HEK293 (cell line): ENCODE measurements at regions not wholly inside any gene's neighbourhood (a gene's known extent, or its start where the extent isn't known, plus 50 kb on each side); places are given as distances from the start of the nearest gene placed in this dataset.

Source experiments
- CTCF ChIA-PET: fragments of 350-600 bp; formaldehyde crosslinking; extraction: SDS; loops from one replicate; lab custom pipeline; 2021; ENCODE audit warnings: antibody characterized with exemption; lab: Yijun Ruan, JAX
- POLR2A ChIA-PET: fragments of 300-600 bp; formaldehyde crosslinking; extraction: SDS; loops from one replicate; lab custom pipeline; 2020; ENCODE audit warnings: antibody characterized with exemption, inconsistent platforms; lab: Yijun Ruan, JAX
- H3K27ac ChIP-seq: fragments of 200-500 bp; sonication (Bioruptor generic); 2 replicates; pipeline ENCODE4 v1.5.1; 2014; ENCODE audit warnings: low read depth, low read length, control low read depth, inconsistent platforms; ENCODE audit errors: extremely low read depth
- H3K36me3 ChIP-seq, 2 experiments: fragments of 200-500 bp in 1 of 2; sonication (Bioruptor generic) in 1 of 2; 1 replicate in 1 of 2; 2 replicates in 1 of 2; pipeline ENCODE4 v1.5.1; 2014 to 2017; ENCODE audit warnings: inconsistent platforms in 2 of 2, low read length in 2 of 2; ENCODE audit not compliant: control insufficient read depth in 2 of 2, insufficient read depth in 1 of 2
- H3K4me1 ChIP-seq: fragments of 200-500 bp; sonication (Bioruptor generic); 2 replicates; pipeline ENCODE4 v1.5.1; 2014; ENCODE audit warnings: mild to moderate bottlenecking, low read length, inconsistent platforms; ENCODE audit not compliant: control insufficient read depth, insufficient read depth
- H3K4me3 ChIP-seq: 2 replicates; pipeline ENCODE4 v1.5.1; 2011; ENCODE audit warnings: low read depth, mild to moderate bottlenecking, control low read depth, low read length, moderate library complexity
- H3K9me3 ChIP-seq: fragments of 200-500 bp; sonication (Bioruptor generic); 2 replicates; pipeline ENCODE4 v1.5.1; 2014; ENCODE audit warnings: low read depth, low read length, inconsistent platforms; ENCODE audit not compliant: control insufficient read depth, insufficient read depth
- HOXA7 ChIP-seq: sonication (generic); formaldehyde crosslinking; IDR thresholded peaks from 2 replicates; pipeline ENCODE4 v1.8.1; 2022; ENCODE audit warnings: missing genetic modification reagents, borderline replicate concordance
- MEIS1 ChIP-seq: sonication (generic); formaldehyde crosslinking; IDR thresholded peaks from 2 replicates; pipeline ENCODE4 v1.8.1; 2022; ENCODE audit warnings: missing genetic modification reagents, mild to moderate bottlenecking, borderline replicate concordance
- PRDM10 ChIP-seq: fragments of 450-650 bp; formaldehyde crosslinking; IDR thresholded peaks from 2 replicates; pipeline ENCODE4 v1.5.1; 2016; ENCODE audit warnings: missing biosample characterization, missing genetic modification characterization
- ZNF112 ChIP-seq: fragments of 450-650 bp; formaldehyde crosslinking; IDR thresholded peaks from 2 replicates; pipeline ENCODE4 v1.5.0; 2017; ENCODE audit warnings: missing biosample characterization, missing genetic modification characterization
- ZNF114 ChIP-seq: fragments of 450-650 bp; formaldehyde crosslinking; IDR thresholded peaks from 2 replicates; pipeline ENCODE4 v1.5.0; 2017; ENCODE audit warnings: missing biosample characterization, missing genetic modification characterization
- ZNF280D ChIP-seq: fragments of 450-650 bp; formaldehyde crosslinking; IDR thresholded peaks from 2 replicates; pipeline ENCODE4 v1.5.1; 2016; ENCODE audit warnings: missing biosample characterization, missing genetic modification characterization
- ZNF335 ChIP-seq: fragments of 450-650 bp; formaldehyde crosslinking; conservative IDR thresholded peaks from 2 replicates; pipeline ENCODE4 v1.5.1; 2016; ENCODE audit warnings: missing biosample characterization, missing genetic modification characterization
- ZNF366 ChIP-seq: fragments of 450-650 bp; formaldehyde crosslinking; conservative IDR thresholded peaks from 2 replicates; pipeline ENCODE4 v1.5.1; 2016; ENCODE audit warnings: missing biosample characterization, missing genetic modification characterization
- ZNF449 ChIP-seq: fragments of 450-650 bp; formaldehyde crosslinking; IDR thresholded peaks from 2 replicates; pipeline ENCODE4 v1.5.1; 2017; ENCODE audit warnings: missing biosample characterization, mild to moderate bottlenecking, missing genetic modification characterization, moderate library complexity
- ZNF529 ChIP-seq: fragments of 450-650 bp; formaldehyde crosslinking; IDR thresholded peaks from 2 replicates; pipeline ENCODE4 v1.5.1; 2017; ENCODE audit warnings: missing genetic modification characterization, missing biosample characterization; ENCODE audit not compliant: insufficient replicate concordance
- ZNF596 ChIP-seq: fragments of 450-650 bp; IDR thresholded peaks from 2 replicates; pipeline ENCODE4 v1.5.0; 2018; ENCODE audit warnings: missing biosample characterization, mild to moderate bottlenecking, missing genetic modification characterization, moderate library complexity
- ZNF624 ChIP-seq: fragments of 450-650 bp; formaldehyde crosslinking; IDR thresholded peaks from 2 replicates; pipeline ENCODE4 v1.5.1; 2017; ENCODE audit warnings: missing biosample characterization, missing genetic modification characterization
- ZNF837 ChIP-seq: fragments of 450-650 bp; formaldehyde crosslinking; IDR thresholded peaks from 2 replicates; pipeline ENCODE4 v1.5.1; 2016; ENCODE audit warnings: missing biosample characterization, missing genetic modification characterization
- ZSCAN18 ChIP-seq: fragments of 450-650 bp; formaldehyde crosslinking; IDR thresholded peaks from 2 replicates; pipeline ENCODE4 v1.5.1; 2016; ENCODE audit warnings: missing biosample characterization, missing genetic modification characterization

- TF ChIP-seq ZNF280D (no peak), PRDM10 (no peak), ZSCAN18 (tag by site-specific recombination) (no peak), ZNF596 (tag by site-specific recombination) (no peak), ZNF366 (no peak), ZNF624 (tag by site-specific recombination) (no peak), ZNF335 (tag by site-specific recombination) (no peak), ZNF529 (tag by site-specific recombination) (no peak), ZNF837 (no peak), ZNF114 (tag by site-specific recombination) (no peak), HOXA7 (CRISPR knock-in tag) (no peak), ZNF449 (no peak)
These were observed 74.2 kb upstream of the L3MBTL4 start (continued) for GRCh38 chr18:6488956-6489355.

- TF ChIP-seq MEIS1 (no peak), ZNF112 (tag by site-specific recombination) (no peak), PRDM10 (no peak)
- H3K36me3 ChIP-seq = no peaks in the 10 kb centered on the region
- ChIA-PET POLR2A (no interaction called here), CTCF (interaction anchor here (0.6 kb wide), 2 partner anchors 49 to 621 kb away, joined by 3 read pairs; no protein-coding TSS in a partner anchor)
- H3K4me1 ChIP-seq = no peaks in the 10 kb centered on the region
- no peak overlapping the region for H3K27ac ChIP-seq
- H3K9me3 ChIP-seq = no peaks in the 10 kb centered on the region
- no peak overlapping the region for H3K4me3 ChIP-seq
These were observed 75.3 kb upstream of the L3MBTL4 start for GRCh38 chr18:6489977-6490376.
